GM19463 (cell line): ENCODE measurements at regions not wholly inside any gene's neighbourhood (a gene's known extent, or its start where the extent isn't known, plus 50 kb on each side); places are given as distances from the start of the nearest gene placed in this dataset.
"Not testable (repeated sequence)": the region's sequence is repeated elsewhere in the genome, so short reads cannot be mapped to it uniquely, and the experiment has no call there.

Source experiments
- ATAC-seq: cut with Tn5 transposase; IDR thresholded peaks from one replicate; pipeline ENCODE4 v1.9.1; 2021; ENCODE audit warnings: mild to moderate bottlenecking, moderate library complexity; ENCODE audit not compliant: unreplicated experiment

DNA sequence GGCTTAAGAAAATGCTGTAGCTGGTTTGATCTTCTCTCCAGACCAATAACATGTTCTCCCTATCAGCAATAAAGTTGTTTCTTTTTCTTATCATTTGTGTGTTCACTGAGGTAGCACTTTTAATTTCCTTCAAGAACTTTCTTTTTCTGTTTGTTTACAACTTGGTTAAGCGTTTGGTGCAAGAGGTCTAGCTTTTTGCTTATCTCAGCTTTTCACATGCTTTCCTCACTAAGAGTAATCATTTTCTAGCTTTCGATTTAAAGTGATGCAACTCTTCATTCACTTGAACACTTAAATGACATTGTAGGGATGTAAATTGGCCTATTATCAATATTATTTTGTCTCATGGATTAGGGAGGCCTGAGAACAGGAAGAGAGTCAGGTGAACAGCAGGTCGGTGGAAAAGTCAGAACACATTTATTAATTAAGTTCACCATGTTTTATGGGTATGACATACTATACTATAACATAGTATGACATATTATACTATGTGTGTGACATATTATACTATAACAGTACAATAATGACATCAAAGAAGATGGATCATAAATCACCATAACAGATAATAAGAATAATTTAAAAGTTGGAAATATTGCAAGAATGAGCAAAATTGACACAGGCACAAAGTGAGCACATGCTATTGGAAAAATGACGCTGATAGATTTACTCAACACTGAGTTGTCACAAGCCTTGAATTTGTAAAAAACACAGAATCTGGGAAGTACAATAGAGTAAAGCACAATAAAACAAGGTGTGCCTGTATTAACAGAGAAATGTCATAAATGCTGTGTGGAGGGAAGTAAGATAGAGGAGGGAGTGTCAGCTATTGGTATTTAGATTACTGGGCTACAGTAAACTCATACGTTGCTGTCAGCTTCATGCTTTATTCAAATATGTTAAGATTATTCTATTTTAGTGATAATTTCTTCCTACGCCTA lies 218.6 kb upstream of the SLC7A11 start:
- ATAC-seq, result no peak

DNA sequence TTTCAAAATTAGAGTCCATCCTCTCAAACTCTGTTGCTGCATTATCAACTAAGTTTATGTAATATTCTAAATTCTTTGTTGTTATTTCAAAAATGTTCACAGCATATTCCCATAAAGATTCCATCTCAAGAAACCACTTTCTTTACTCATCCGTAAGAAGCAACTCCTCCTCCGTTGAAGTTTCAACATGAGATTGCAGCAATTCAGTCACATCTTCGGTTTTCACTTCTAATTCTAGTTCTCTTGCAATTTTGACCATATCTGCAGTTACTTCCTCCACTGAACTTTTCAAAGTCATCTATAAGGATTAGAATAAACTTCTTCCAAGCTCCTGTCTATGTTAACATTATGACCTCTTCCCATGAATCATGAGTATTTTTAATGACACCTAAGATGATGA lies 216.6 kb upstream of the SLC7A11 start:
- ATAC-seq, result no peak

DNA sequence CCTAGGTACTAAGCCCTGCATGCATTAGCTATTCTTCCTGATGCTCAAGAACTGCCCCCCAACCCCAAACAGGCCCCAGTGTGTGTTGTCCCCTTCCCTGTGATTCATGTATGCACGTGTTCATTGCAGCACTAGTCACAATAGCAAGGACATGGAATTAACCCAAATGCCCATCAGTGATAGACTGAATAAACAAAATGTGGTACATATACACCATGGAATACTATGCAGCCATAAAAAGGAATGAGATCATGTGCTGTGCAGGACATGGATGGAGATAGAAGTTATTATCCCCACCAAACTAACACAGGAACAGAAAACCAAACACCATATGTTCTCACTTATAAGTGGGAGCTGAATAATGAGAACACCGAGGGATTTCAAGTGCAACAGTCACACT lies 214.2 kb upstream of the SLC7A11 start:
- not testable (repeated sequence) for ATAC-seq

DNA sequence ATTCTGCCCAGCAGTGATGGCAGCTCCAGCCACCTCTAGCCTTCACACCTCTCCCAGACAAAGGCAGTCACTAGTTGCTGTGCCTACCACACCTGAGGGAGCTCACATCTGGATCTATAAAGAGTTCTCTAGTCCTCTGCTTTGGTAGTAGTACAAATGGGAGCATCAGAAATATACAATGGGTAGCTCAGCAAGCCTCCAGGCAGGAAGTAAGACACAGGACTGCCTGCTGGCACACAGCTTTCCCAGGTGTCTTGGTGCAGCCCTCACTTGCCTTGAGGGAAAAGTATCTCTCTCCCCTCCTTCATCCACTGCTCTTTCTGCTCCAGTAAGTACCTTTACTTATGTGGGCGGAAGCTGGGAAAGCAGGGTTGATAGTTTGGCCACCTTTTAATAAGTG lies 212.9 kb upstream of the SLC7A11 start:
- ATAC-seq, result no peak

DNA sequence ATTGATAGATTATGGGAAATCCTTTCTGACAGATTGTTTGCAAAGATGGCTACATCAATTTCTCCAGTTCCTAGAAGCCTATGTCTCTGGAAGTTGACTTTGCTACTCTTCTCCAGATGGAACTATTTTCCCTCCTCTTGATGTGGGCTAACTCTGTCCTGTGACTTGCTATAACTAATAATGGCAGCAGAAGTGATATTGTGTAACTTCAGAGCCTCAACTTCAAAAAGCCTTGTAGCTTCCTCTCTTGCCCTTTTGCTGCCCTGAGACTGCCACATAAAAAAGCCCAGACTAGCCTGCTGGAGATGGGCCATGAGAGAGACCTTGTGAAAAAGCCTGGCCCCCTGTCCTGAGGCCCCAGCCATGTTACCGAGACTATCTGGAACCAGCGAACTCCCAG lies 210.7 kb upstream of the SLC7A11 start:
- no peak for ATAC-seq

DNA sequence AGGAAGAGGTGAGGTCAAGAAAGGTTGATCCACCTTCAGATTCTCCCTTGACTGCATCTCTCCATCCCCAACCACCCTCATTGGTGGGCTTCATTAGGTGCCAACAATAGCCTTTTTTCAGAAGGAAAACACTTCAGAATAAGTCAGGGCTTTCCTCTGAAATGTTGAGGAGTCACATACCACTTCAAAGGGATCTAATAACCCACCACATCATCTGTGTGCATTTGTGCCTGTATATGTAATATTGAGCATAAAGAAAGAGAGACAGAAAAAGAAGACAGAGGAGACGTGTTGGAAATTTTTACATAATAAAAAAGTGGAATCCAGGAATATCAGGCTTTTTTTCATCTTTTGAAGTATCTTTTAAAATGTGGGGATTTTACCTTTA lies 209.1 kb upstream of the SLC7A11 start:
- ATAC-seq, result no peak

DNA sequence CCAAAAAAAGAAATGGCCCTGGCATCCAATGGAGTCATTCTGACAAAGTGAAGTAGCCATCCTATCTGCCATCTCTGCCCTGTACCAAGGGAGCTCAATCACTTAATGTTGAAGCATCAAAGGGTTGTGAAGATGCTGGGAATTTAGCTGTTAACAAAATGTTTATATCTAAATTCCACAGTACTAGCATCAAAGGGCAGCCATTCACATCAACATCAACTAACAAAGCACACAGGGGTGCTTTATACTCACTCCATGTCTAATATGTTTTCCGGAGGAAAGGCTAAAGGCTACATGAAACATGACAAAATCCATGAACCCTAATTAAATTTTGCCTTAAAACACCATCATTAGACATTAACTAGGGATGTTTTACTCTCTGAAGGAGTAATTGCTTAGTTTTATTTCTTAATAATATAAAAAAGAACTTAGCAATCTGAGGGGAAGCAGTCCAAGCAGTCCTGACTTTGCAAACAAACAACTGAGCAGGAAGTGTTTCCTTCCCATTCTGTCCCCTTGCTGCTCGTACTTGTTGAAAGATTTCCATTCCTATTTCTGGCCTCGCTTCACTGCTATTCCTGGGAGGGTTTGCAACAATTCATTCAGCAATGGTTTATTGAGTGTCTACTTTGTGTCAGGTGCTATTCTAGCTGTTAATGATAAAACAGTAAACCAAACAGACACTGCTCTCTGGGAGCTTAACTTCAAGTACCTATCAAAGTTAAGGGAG lies 208.6 kb upstream of the SLC7A11 start:
- no peak for ATAC-seq

DNA sequence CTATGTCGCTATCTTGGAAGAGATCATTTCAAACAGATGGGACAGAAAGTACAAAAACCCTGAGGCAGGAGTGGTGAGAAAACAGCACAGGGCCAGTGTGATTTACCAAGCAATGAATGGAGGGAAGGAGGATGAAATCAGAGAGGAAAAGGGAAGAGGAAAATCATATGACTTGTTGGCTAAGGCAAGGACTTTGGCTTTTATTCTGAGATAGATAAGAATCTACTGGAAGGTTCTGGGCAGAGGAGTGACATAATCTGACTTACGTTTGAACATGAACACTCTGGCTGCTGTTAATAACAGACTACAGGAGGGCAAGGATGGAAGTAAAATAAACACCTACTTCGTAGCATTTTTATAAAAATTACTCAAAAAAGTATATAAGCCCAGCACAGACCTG lies 207.8 kb upstream of the SLC7A11 start:
- ATAC-seq, result no peak

DNA sequence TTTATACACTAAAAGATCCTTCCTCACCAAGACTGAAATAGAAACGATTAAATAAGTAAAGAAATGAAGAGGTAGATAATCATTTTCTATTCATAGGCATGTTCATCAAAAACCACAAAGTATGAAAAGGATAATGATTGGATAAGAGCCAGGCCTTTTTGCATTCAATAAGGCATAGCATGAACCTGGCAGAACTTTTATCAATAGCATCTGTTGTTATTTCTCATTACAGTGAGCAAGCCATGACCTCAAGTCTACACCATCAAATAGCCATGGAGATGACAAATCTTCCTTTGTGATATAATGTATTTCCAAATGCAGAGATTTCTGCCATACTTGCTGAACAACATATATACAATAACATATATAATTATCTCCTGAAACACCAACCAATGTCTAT lies 206.0 kb upstream of the SLC7A11 start:
- ATAC-seq, result no peak

DNA sequence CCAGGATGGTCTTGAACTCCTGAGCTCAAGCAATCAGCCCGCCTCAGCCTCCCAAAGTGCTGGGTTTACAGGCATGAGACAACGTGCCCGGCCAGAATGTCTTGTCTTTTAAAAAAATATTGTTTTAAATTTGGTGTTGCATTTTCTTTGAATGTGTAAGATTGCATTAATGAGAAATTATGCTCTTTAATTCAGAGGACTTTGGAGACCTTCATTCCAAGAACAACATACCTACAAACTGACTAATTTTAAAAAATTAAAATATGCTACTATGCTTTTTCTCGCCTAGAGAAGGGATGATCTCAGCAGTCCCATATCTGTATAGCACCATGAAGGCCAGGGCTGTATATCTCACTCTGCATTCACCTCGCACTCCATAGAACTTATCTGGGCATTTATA lies 204.3 kb upstream of the SLC7A11 start:
- ATAC-seq, result no peak

DNA sequence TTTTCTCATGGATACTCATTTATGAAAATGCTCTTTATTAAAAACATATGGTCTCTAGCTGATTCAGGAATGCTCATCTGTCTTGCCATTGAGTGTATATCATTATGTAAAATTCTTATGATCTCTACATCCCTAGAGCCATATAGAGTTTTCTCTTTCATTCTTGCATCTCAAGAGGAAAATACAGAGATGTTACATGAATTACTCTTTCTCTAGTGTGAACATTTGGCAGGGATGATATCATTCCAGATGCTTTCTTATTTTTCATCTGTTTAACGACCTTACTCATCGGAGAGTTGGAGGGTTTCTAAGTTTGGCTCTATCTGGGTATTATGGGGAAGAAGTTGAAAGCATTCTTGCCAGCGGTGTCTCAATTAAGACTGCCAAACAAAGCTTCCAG lies 202.9 kb upstream of the SLC7A11 start:
- no peak for ATAC-seq

DNA sequence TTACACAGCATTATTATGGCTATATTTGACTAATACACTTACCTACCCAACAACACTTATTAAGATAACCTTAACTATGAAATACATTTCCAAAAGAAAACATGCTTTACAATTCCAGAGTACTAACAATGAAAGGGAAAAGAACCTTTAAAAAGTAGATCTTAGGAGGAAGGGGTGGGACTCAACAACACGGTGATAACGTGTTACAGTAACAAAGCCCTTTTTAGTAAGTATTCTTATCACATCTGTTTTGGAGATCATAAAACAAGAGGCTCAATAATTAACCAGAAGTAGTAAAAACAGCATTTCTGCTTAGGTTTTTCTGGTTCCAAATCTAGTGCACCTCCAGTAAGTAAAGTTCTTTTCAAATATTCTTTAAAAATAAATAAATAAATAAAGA lies 202.1 kb upstream of the SLC7A11 start:
- no peak for ATAC-seq

DNA sequence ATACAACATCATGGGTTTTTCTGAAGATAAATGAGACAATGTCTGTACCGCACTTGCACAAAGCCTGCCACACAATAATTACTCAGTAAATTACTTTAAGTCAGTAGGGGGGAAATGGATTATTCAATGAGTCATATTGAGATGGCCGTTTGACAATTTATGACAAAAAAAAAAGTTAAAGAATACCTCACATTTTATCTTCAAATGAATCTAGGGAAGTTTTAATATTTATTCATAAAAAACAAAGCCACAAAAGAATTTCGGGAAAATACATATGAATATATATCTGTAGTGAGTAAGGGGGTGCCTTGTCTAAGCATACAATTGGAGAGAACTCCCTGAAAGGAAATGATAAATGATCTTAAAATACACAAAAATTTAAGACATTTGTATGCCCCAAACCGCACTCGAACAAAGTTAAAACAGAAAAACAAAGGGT lies 197.0 kb upstream of the SLC7A11 start:
- ATAC-seq, result no peak

DNA sequence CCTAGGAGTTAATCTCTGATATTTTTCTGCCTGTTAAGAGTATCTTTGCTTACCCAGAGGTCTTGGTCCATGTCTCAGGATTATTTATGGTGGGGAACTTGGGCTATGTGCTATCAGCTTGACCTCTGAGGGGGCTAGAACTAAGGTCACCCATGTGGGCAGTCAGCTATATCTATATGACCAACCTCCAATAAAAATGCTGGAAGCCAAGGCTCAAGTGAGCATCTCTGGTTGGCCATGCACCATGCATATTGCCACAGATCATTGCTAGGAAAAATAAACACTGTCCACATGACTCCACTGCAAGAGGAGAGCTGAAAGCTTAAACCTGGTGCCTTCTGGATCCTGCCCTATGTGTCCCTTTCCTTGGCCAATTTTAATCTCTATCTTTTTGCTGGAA lies 196.5 kb upstream of the SLC7A11 start:
- no peak for ATAC-seq

DNA sequence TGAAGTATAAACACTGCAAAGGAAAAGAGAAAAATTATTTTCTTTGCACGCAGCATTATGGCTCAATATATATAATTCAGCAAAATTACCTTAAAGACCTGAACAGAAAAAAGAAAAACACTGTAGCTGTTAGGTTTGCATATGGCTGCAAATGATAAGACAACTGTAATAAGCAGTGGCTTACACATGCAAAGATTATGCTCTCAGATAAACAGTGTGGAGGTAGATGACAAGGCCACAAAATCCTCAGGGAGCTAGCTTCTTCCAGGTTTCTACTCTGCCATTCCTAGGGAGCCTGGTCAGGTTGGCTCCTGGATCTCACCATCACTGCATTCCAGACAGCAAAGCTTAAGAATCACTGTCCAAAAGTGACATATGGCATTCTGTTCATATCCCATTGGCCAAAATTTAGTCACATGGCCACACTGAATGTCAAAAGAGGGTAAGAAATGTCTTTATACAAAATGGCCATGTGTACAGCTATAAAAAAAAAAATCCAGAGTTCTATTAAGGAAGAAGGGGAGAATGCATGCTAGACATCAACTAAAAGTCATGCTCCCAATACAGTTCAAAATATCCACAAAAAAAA lies 195.2 kb upstream of the SLC7A11 start:
- ATAC-seq, result no peak

DNA sequence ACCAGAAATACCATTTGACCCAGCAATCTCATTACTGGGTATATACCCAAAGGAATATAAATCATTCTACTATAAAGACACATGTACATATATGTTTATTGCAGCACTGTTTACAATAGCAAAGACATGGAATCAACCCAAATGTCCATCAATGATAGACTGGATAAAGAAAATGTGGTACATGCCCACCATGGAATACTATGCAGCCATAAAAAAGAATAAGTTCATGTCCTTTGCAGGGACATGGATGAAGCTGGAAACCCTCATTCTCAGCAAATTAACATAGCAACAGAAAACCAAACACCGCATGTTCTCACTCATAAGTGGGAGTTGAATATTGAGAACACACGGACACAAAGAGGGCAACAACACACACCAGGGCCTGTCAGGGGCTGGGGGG lies 193.6 kb upstream of the SLC7A11 start:
- not testable (repeated sequence) for ATAC-seq

DNA sequence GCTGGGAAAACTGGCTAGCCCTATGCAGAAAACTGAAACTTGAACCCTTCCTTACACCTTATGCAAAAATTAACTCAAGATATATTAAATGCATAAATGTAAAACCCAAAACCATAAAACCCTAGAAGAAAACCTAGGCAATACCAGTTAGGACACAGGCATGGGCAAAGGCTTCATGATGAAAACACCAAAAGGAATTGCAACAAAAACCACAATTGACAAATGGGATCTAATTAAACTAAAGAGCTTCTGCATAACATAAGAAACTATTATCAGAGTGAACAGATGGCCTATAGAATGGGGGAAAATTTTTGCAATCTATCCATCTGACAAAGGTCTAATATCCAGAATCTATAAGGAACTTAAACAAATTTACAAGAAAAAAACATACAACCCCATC lies 192.9 kb upstream of the SLC7A11 start:
- ATAC-seq, result not testable (repeated sequence)

DNA sequence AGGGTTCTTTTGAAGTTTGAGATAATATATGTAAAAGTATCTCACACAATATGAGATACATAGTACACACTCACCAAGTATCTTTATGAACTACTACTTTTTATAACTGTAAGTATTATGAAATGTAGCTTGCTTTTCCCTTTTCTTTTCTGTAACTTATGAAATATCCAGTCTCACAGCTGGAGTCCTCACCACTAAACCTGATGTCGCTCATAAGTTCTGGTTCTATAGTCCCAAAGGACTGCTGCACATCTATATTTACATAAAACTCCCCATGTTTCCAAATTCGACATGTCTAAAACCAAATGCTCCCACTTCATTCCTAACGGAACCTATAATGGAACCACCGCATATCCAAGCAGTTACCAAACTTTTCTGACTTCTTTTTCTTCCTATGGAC lies 186.5 kb upstream of the SLC7A11 start:
- no peak for ATAC-seq

DNA sequence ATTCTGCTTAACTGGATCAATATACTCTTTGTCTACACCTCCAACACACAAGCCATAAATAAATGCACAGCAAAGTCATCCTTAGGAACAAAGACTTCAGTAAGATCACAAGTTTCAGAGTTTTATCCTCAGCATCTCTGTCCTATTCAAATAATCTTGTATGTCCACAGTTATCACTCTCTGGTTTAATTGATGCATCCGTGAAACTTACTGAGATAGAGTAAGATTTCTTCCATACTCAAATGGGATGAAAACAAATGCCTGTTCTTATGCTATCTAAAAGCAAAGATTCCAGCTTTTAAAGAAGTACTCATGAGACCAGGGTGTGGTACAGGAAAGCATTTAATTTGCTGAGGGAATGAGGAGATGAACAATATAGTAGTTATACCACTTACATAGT lies 184.6 kb upstream of the SLC7A11 start:
- ATAC-seq, result no peak

DNA sequence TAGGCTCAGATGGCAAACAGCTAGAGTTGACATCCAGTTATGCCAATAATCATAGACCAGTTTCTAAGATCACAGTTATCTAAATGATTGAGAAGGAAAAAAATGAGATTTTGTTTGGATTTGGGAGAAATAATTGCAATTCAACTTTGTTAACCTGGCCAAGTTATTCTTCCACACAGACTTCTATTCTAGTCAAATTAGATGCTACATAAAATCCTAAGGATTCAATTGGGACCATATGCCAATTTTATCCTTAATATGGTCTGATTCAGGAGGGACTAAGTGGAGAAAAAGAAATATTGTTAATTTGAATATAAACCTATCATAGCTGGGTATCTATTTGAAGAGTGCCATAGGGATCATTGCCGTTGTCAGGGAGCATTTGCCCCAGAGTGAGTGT lies 178.3 kb upstream of the SLC7A11 start:
- ATAC-seq, result no peak

DNA sequence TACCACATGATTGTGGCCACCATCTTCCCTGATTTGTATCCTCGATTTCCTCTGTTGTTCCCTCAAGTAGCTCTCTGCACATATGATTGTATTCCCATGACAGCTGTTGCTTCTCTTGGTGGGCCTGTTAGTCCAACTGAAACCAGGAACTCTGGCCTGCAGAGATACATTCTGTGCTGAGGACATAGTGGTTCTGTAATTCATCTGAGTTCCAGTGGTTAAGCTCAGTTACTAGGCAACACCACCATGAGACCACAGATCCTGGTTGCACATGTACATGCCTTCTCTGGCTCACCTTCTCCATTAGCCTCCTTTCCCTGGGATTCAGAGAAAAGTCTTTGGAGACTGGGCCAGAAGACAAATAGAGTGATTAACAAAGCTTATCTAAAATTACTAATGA lies 172.1 kb upstream of the SLC7A11 start:
- ATAC-seq, result no peak

DNA sequence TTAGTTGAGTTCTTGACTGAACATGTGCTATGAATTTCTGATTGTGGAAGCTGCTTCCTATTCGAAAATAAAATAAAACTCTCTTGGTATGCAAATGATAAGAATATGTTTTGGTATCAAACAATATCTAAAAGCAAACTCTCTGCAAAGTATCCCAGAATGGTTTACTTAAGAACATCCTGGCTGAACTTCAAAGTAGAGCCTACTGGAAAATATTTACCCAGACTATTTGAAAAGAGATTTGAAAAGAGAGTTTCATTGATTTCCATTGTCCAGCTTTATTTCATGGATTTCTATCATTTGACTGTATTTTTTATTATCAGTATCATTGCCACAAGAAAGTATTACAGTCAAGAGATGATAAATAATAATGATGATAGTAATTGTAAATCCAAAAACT lies 171.1 kb upstream of the SLC7A11 start:
- ATAC-seq, result no peak
